ENCODE measurements at regions not wholly inside any gene's neighbourhood (a gene's known extent, or its start where the extent isn't known, plus 50 kb on each side); places are given as distances from the start of the nearest gene placed in this dataset.

GRCh38 chr2:156079845-156080244, 252.7 kb downstream of the NR4A2 start:
- no peaks in the 10 kb centered on the region; a peak in 1 of 5 replicates for H3K4me1 ChIP-seq (replicated peaks in 1 of 2; ENCODE audit: control insufficient read depth in 2 of 2, insufficient read depth in 2 of 2, low read length in 2 of 2)
- H3K4me2 ChIP-seq (ENCODE audit: insufficient read depth, low read length), result no peak overlapping the region
- POLR2A ChIA-PET, result no interaction called here
- no TSS peak for BruUV-seq (replicated peaks)
- intact Hi-C loops (cut with micrococcal nuclease) (no loop called here), in situ Hi-C loops (cut with MboI) (no loop called here)
- no peaks in the 10 kb centered on the region for H3K79me2 ChIP-seq (ENCODE audit: control insufficient read depth, insufficient read depth, low read length)
- no peak for FAIRE-seq
- 3% methylated on average over 2 of the region's 2 CpGs for WGBS (ENCODE audit: insufficient coverage, low coverage, missing lambda C conversion rate)
- H3K4me3 ChIP-seq, result no peak overlapping the region
- no peak overlapping the region for H3K9ac ChIP-seq (ENCODE audit: insufficient read depth in 1 of 2, low read depth in 2 of 2, low read length in 2 of 2)
- no peaks in the 10 kb centered on the region for H4K20me1 ChIP-seq (replicated peaks; ENCODE audit: control insufficient read depth, insufficient read depth, low read length)
- no peak for DNase-seq (ENCODE audit: extremely low read depth in 1 of 4, low spot score in 3 of 4)
- no peak for ATAC-seq
- CTCF ChIA-PET (ENCODE audit: low intra/inter-chr PET ratio), result no interaction called here
- H3K9me1 ChIP-seq (ENCODE audit: control insufficient read depth, insufficient read depth, low read length), result no peaks in the 10 kb centered on the region
- no peaks in the 10 kb centered on the region for H3K36me3 ChIP-seq (ENCODE audit: control insufficient read depth, insufficient read depth, low read length)
- H3K27me3 ChIP-seq (ENCODE audit: control insufficient read depth in 2 of 2, insufficient read depth in 2 of 2, low read length in 2 of 2), result no peaks in the 10 kb centered on the region
- no peaks in the 10 kb centered on the region for H3K9me3 ChIP-seq (replicated peaks; ENCODE audit: control insufficient read depth, insufficient read depth, low read depth, low read length)
- H2AFZ ChIP-seq (ENCODE audit: low read depth, low read length), result no peak overlapping the region
- no peak overlapping the region for H3K27ac ChIP-seq (ENCODE audit: extremely low read depth, low read depth, low read length)
- TF ChIP-seq ZBTB8A (IDR thresholded peaks at IDR 0.05; ENCODE audit: partially characterized antibody) (no peak), CUX1 (CRISPR knock-in tag; IDR thresholded peaks at IDR 0.05) (no peak), BRD4 (IDR thresholded peaks at IDR 0.05) (no peak), ZNF778 (CRISPR knock-in tag; IDR thresholded peaks at IDR 0.05) (no peak), ARHGAP35 (IDR thresholded peaks at IDR 0.05; ENCODE audit: partially characterized antibody) (no peak), YBX1 (IDR thresholded peaks at IDR 0.05) (no peak), E2F6 (IDR thresholded peaks at IDR 0.05; ENCODE audit: borderline replicate concordance in 1 of 2, extremely low read depth in 1 of 2, insufficient read depth in 1 of 2, insufficient read length in 1 of 2, low read depth in 1 of 2, low read length in 1 of 2, poor library complexity in 1 of 2, severe bottlenecking in 1 of 2) (no peak), NCOA6 (IDR thresholded peaks at IDR 0.05) (no peak), CREB3L1 (IDR thresholded peaks at IDR 0.05; ENCODE audit: borderline replicate concordance, low read depth) (no peak), ZNF133 (CRISPR knock-in tag; IDR thresholded peaks at IDR 0.05) (no peak), NCOA1 (IDR thresholded peaks at IDR 0.05; ENCODE audit: low read depth) (no peak)
- TF ChIP-seq, protein P1, sequence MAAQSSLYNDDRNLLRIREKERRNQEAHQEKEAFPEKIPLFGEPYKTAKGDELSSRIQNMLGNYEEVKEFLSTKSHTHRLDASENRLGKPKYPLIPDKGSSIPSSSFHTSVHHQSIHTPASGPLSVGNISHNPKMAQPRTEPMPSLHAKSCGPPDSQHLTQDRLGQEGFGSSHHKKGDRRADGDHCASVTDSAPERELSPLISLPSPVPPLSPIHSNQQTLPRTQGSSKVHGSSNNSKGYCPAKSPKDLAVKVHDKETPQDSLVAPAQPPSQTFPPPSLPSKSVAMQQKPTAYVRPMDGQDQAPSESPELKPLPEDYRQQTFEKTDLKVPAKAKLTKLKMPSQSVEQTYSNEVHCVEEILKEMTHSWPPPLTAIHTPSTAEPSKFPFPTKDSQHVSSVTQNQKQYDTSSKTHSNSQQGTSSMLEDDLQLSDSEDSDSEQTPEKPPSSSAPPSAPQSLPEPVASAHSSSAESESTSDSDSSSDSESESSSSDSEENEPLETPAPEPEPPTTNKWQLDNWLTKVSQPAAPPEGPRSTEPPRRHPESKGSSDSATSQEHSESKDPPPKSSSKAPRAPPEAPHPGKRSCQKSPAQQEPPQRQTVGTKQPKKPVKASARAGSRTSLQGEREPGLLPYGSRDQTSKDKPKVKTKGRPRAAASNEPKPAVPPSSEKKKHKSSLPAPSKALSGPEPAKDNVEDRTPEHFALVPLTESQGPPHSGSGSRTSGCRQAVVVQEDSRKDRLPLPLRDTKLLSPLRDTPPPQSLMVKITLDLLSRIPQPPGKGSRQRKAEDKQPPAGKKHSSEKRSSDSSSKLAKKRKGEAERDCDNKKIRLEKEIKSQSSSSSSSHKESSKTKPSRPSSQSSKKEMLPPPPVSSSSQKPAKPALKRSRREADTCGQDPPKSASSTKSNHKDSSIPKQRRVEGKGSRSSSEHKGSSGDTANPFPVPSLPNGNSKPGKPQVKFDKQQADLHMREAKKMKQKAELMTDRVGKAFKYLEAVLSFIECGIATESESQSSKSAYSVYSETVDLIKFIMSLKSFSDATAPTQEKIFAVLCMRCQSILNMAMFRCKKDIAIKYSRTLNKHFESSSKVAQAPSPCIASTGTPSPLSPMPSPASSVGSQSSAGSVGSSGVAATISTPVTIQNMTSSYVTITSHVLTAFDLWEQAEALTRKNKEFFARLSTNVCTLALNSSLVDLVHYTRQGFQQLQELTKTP (IDR thresholded peaks at IDR 0.05; ENCODE audit: low read depth in 1 of 2, partially characterized antibody in 2 of 2), result no peak

Measured in K562 (cell line).